ENCODE measurements at regions not wholly inside any gene's neighbourhood (a gene's known extent, or its start where the extent isn't known, plus 50 kb on each side); places are given as distances from the start of the nearest gene placed in this dataset.
"Not testable (repeated sequence)": the region's sequence is repeated elsewhere in the genome, so short reads cannot be mapped to it uniquely, and the experiment has no call there.

GRCh38 chr6:26799903-26800633, 140.5 kb upstream of the ZNF322 start:
- DNase-seq = not testable (repeated sequence)

- DNase-seq = not testable (repeated sequence)
Measured at GRCh38 chr6:26803762-26804161, 144.2 kb upstream of the ZNF322 start.

GRCh38 chr6:26811486-26812116, 152.1 kb upstream of the ZNF322 start:
- not testable (repeated sequence) for DNase-seq

- DNase-seq = not testable (repeated sequence)
Measured at GRCh38 chr6:26818640-26819225, 159.2 kb upstream of the ZNF322 start.

GRCh38 chr6:26827965-26828364, 168.4 kb upstream of the ZNF322 start:
- not testable (repeated sequence) for DNase-seq

GRCh38 chr6:26829480-26829879, 169.9 kb upstream of the ZNF322 start:
- DNase-seq = not testable (repeated sequence)

- DNase-seq = not testable (repeated sequence)
Measured at GRCh38 chr6:26830992-26831391, 171.4 kb upstream of the ZNF322 start.

- not testable (repeated sequence) for DNase-seq
Measured at GRCh38 chr6:26835707-26836106, 176.2 kb upstream of the ZNF322 start.

- not testable (repeated sequence) for DNase-seq
Measured at GRCh38 chr6:26836657-26837056, 177.1 kb upstream of the ZNF322 start.

GRCh38 chr6:26844823-26845222, 185.3 kb upstream of the ZNF322 start:
- not testable (repeated sequence) for DNase-seq

- DNase-seq = not testable (repeated sequence)
Measured at GRCh38 chr6:26857289-26857688, 197.7 kb upstream of the ZNF322 start.

GRCh38 chr6:26859067-26859770, 199.7 kb upstream of the ZNF322 start:
- not testable (repeated sequence) for DNase-seq

GRCh38 chr6:26859771-26860163, 200.2 kb upstream of the ZNF322 start:
- not testable (repeated sequence) for DNase-seq

- not testable (repeated sequence) for DNase-seq
Measured at GRCh38 chr6:26861913-26862312, 202.4 kb upstream of the ZNF322 start.

- not testable (repeated sequence) for DNase-seq
Measured at GRCh38 chr6:26863641-26864040, 204.1 kb upstream of the ZNF322 start.

GRCh38 chr6:26898785-26899184, 239.2 kb upstream of the ZNF322 start:
- DNase-seq = not testable (repeated sequence)

- not testable (repeated sequence) for DNase-seq
Measured at GRCh38 chr6:26924206-26924605, 264.7 kb upstream of the ZNF322 start.

GRCh38 chr6:26928190-26928589, 268.6 kb upstream of the ZNF322 start:
- not testable (repeated sequence) for DNase-seq

- not testable (repeated sequence) for DNase-seq
Measured at GRCh38 chr6:26937258-26937657, 277.7 kb upstream of the ZNF322 start.

- not testable (repeated sequence) for DNase-seq
Measured at GRCh38 chr6:26951211-26951610, 291.7 kb upstream of the ZNF322 start.

GRCh38 chr6:26956078-26956600, 291.4 kb upstream of the PRSS16 start:
- DNase-seq = peak; percentile 56

GRCh38 chr6:26956601-26957184, 290.8 kb upstream of the PRSS16 start:
- peak; percentile 67 for DNase-seq

Measured in central memory CD4-positive, alpha-beta T cell (primary cell).